Activated CD4-positive, alpha-beta memory T cell treated with anti-CD3 and anti-CD28 coated beads for 36 hours (primary cell): ENCODE measurements at regions not wholly inside any gene's neighbourhood (a gene's known extent, or its start where the extent isn't known, plus 50 kb on each side); places are given as distances from the start of the nearest gene placed in this dataset.

Experiments used
- CTCF ChIA-PET: fragments of 350-600 bp; sonication (Branson Sonifier 250); formaldehyde crosslinking; loops from one replicate; lab custom pipeline; 2021; ENCODE audit warnings: antibody characterized with exemption, inconsistent platforms; lab: Charles Lee
- POLR2A ChIA-PET: fragments of 350-600 bp; sonication (Branson Sonifier 250); formaldehyde crosslinking; loops from one replicate; lab custom pipeline; 2021; ENCODE audit warnings: antibody characterized with exemption; lab: Charles Lee
- DNase-seq: peaks from one replicate; pipeline ENCODE4 v3.0.0-alpha.2; 2020
- H3K27ac Mint-ChIP-seq: one replicate; pipeline ENCODE4 v1.8.0; 2021; ENCODE audit warnings: mixed read lengths
- H3K27me3 Mint-ChIP-seq: one replicate; pipeline ENCODE4 v1.8.0; 2021; ENCODE audit warnings: mixed read lengths
- H3K36me3 Mint-ChIP-seq: one replicate; pipeline ENCODE4 v1.8.0; 2021; ENCODE audit warnings: mixed read lengths
- H3K4me1 Mint-ChIP-seq: one replicate; pipeline ENCODE4 v1.8.0; 2021; ENCODE audit warnings: low read depth, mixed read lengths
- H3K4me3 Mint-ChIP-seq: one replicate; pipeline ENCODE4 v1.8.0; 2021; ENCODE audit warnings: mild to moderate bottlenecking, mixed read lengths
- H3K9me3 Mint-ChIP-seq: one replicate; pipeline ENCODE4 v1.8.0; 2021; ENCODE audit warnings: mixed read lengths
- intact Hi-C: fragments of 100-400 bp; cut with micrococcal nuclease; formaldehyde crosslinking; loops from one replicate; pipeline ENCODE4 v1.15.1; 2023

DNA sequence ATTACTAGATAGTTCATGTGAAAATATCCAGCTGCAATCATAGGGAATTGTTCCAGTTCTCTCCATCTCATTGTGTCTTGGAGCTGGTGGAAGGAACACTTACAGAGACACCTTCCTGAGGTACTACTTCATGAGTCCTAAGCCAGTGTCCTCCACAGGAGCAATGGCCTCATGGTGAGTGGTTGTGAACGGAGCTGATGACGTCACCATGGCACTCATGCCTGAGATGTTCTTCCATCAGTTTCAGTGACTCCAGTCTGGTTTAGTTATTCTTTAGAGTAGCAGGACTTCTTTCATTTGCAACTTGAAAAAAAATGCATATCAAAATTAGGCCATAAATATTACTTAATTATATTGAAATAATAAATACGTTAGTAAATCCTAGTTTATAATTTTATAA lies 418.6 kb downstream of the ZNF521 start:
- H3K27me3 Mint-ChIP-seq = no peaks in the 10 kb centered on the region
- H3K27ac Mint-ChIP-seq = no peak overlapping the region
- intact Hi-C loops = no loop called here
- no peaks in the 10 kb centered on the region for H3K9me3 Mint-ChIP-seq
- ChIA-PET CTCF (no interaction called here), POLR2A (no interaction called here)
- H3K36me3 Mint-ChIP-seq = no peaks in the 10 kb centered on the region
- H3K4me3 Mint-ChIP-seq = no peak overlapping the region
- DNase-seq = no peak
- no peaks in the 10 kb centered on the region for H3K4me1 Mint-ChIP-seq

DNA sequence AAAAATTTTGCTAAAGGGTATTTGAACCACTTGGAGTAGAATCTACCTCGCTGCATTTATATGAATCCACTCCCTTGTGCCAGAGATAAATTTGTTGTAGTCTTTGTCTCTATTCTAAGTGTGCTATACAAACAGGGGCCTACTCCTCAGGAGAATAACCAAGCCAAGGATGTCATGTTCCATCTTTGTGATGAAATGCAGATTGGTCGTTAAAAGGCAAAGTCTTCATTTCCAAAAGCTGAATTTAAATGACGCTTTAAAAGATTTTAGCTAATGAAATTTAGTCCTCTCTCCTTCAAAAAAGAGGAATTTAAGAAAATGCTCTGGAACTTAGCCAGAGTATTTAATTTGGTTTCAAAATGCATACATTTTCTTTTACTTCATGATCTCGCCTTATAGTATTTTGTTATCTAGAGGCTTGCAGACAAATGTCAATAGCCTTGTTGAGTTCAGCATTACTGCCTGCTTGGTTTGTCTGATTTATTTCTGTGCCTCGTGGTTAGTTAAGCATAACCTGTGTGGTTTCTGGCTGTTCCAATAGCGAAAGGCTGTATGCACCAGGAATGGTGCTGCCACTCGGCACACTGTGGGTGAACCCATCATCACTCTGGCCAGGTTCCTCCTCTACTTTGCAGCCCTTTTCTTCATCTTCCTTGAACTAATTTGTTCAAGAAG lies 417.6 kb downstream of the ZNF521 start:
- ChIA-PET CTCF (no interaction called here), POLR2A (no interaction called here)
- no peak for DNase-seq

DNA sequence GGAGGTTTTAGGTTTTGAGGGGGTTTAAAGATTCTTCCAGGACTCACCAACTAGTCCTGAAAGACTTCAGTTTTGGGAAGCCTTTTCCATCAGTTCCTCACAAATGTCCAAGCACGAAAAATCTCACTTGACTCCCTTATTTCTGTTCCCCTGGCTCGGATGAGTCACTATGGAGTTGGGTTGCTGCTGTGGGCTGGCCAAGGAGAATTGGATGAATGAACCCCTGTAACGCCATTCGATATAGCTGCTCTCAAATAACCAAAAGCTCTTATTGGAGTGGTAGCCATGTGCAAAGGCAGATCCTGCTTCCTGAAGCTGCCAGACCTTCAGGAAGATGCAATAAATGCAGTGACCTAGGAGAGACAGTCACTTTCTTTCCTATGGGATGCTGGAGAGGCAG lies 417.0 kb downstream of the ZNF521 start:
- Mint-ChIP-seq H3K27ac (no peak overlapping the region), H3K27me3 (no peaks in the 10 kb centered on the region), H3K4me3 (no peak overlapping the region), H3K9me3 (no peaks in the 10 kb centered on the region), H3K4me1 (no peaks in the 10 kb centered on the region), H3K36me3 (no peaks in the 10 kb centered on the region)
- no peak for DNase-seq
- intact Hi-C loops = no loop called here
- ChIA-PET CTCF (no interaction called here), POLR2A (no interaction called here)

More for the DNA sequence above, 417.6 kb downstream of the ZNF521 start:
- no peaks in the 10 kb centered on the region for H3K36me3 Mint-ChIP-seq
- no peak overlapping the region for H3K27ac Mint-ChIP-seq
- no peaks in the 10 kb centered on the region for H3K27me3 Mint-ChIP-seq
- H3K9me3 Mint-ChIP-seq = no peaks in the 10 kb centered on the region
- intact Hi-C loops = no loop called here
- H3K4me3 Mint-ChIP-seq = no peak overlapping the region
- no peaks in the 10 kb centered on the region for H3K4me1 Mint-ChIP-seq

DNA sequence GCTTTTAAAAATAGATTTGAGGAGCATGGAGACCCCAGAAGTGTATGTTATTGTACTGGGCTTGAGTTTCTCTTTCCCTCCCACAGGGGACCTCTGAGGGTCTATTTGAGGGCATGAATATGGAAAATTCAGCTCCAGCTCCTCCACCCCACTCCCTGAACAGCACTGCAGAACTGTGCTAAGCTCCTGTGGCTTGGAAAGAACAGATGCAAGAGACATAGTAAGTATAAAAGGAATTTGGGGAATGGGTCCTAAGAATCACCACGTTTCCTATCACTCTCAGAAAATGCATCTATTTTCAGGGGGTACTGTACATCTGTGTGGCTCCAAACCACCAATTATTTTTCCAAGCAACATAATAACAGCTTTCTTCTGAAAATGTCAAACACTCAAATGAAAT lies 416.1 kb downstream of the ZNF521 start:
- H3K4me1 Mint-ChIP-seq = no peaks in the 10 kb centered on the region
- ChIA-PET POLR2A (no interaction called here), CTCF (no interaction called here)
- intact Hi-C loops = no loop called here
- no peak for DNase-seq
- no peak overlapping the region for H3K4me3 Mint-ChIP-seq
- H3K36me3 Mint-ChIP-seq = no peaks in the 10 kb centered on the region
- H3K27me3 Mint-ChIP-seq = no peaks in the 10 kb centered on the region
- H3K9me3 Mint-ChIP-seq = no peaks in the 10 kb centered on the region
- no peak overlapping the region for H3K27ac Mint-ChIP-seq

- Mint-ChIP-seq H3K4me3 (no peak overlapping the region), H3K27ac (no peak overlapping the region), H3K36me3 (no peaks in the 10 kb centered on the region), H3K9me3 (no peaks in the 10 kb centered on the region), H3K27me3 (no peaks in the 10 kb centered on the region), H3K4me1 (no peaks in the 10 kb centered on the region)
- CTCF ChIA-PET = no interaction called here
- POLR2A ChIA-PET = no interaction called here
- DNase-seq = no peak
- intact Hi-C loops = no loop called here
Measured at GRCh38 chr18:24936691-24937090, 415.3 kb downstream of the ZNF521 start.

DNA sequence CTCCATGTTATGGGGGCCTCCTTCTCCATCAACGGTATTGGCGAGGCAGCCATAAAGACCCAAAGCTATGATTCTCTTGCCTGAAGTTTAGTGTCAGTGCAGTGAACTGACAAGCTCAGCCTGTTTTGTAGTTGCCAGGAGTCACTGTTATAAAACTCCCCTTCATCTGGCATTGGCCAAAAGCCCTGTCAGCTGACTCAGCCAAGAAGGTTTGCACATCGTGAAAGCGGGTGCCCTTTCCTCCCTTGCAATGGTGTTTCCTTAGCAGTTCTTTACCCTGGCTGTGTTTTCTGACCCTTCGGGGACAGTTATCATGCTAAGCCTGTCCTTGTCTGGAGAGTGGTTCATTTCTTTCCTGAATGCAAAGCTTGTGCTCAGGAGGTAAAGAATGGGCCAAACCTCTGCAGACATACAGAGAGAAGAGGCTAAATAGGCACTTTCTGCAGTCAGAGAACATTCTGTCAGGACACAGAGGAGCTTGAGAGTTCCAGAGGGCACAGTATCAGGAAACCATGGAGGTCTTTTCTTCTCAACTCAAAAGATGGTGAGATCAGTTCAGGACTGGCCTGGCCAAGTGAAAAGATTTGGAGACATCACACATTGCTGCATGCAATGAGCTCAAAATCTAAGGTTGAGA lies 414.2 kb downstream of the ZNF521 start:
- ChIA-PET CTCF (no interaction called here), POLR2A (no interaction called here)
- Mint-ChIP-seq H3K27ac (no peak overlapping the region), H3K36me3 (no peaks in the 10 kb centered on the region), H3K4me3 (no peak overlapping the region), H3K4me1 (no peaks in the 10 kb centered on the region), H3K27me3 (no peaks in the 10 kb centered on the region), H3K9me3 (no peaks in the 10 kb centered on the region)
- no peak for DNase-seq
- intact Hi-C loops = no loop called here

DNA sequence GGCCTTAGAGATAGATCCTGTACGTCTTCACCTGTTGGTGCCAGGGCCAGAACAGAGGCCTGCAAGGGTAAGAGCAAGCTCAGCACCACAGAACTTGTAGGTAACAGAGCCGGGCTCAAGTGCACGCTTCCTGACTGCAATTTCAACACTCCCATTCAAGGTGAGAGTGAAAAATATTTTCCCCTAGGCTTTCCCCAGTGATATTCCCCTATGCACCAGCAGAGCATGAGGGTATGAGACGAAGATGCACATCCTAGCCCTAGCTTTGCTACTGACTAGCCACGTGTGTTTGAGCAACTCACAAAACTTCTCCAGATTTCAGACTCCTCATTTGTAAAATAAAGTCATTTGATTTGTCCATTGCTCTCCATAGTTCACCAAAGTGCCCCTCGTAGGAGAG lies 411.6 kb downstream of the ZNF521 start:
- no peak for DNase-seq
- ChIA-PET CTCF (no interaction called here), POLR2A (no interaction called here)
- intact Hi-C loops = no loop called here
- H3K9me3 Mint-ChIP-seq = no peaks in the 10 kb centered on the region
- no peak overlapping the region for H3K4me3 Mint-ChIP-seq
- H3K36me3 Mint-ChIP-seq = no peaks in the 10 kb centered on the region
- no peak overlapping the region for H3K27ac Mint-ChIP-seq
- no peaks in the 10 kb centered on the region for H3K27me3 Mint-ChIP-seq
- no peaks in the 10 kb centered on the region for H3K4me1 Mint-ChIP-seq

GRCh38 chr18:24941174-24941951 lies 410.6 kb downstream of the ZNF521 start:
- ChIA-PET POLR2A (no interaction called here), CTCF (no interaction called here)
- DNase-seq = no peak
- H3K4me3 Mint-ChIP-seq = no peak overlapping the region
- intact Hi-C loops = no loop called here
- H3K9me3 Mint-ChIP-seq = no peaks in the 10 kb centered on the region
- H3K36me3 Mint-ChIP-seq = no peaks in the 10 kb centered on the region
- no peaks in the 10 kb centered on the region for H3K27me3 Mint-ChIP-seq
- no peaks in the 10 kb centered on the region for H3K4me1 Mint-ChIP-seq
- no peak overlapping the region for H3K27ac Mint-ChIP-seq

GRCh38 chr18:24942144-24942543 lies 409.8 kb downstream of the ZNF521 start:
- POLR2A ChIA-PET = no interaction called here
- Mint-ChIP-seq H3K36me3 (no peaks in the 10 kb centered on the region), H3K4me1 (no peaks in the 10 kb centered on the region), H3K27ac (no peak overlapping the region), H3K9me3 (no peaks in the 10 kb centered on the region), H3K27me3 (no peaks in the 10 kb centered on the region), H3K4me3 (no peak overlapping the region)
- CTCF ChIA-PET = no interaction called here
- no peak for DNase-seq
- intact Hi-C loops = no loop called here

GRCh38 chr18:24947521-24948305 lies 404.3 kb downstream of the ZNF521 start:
- intact Hi-C loops = no loop called here
- DNase-seq = no peak
- Mint-ChIP-seq H3K4me1 (no peaks in the 10 kb centered on the region), H3K4me3 (no peak overlapping the region), H3K36me3 (no peaks in the 10 kb centered on the region), H3K27ac (no peak overlapping the region), H3K9me3 (no peaks in the 10 kb centered on the region), H3K27me3 (no peaks in the 10 kb centered on the region)
- POLR2A ChIA-PET = no interaction called here
- CTCF ChIA-PET = no interaction called here

- intact Hi-C loops = no loop called here
- Mint-ChIP-seq H3K36me3 (no peaks in the 10 kb centered on the region), H3K27me3 (no peaks in the 10 kb centered on the region), H3K4me3 (no peak overlapping the region), H3K4me1 (no peaks in the 10 kb centered on the region), H3K9me3 (no peaks in the 10 kb centered on the region), H3K27ac (no peak overlapping the region)
- ChIA-PET POLR2A (no interaction called here), CTCF (no interaction called here)
- DNase-seq = no peak
Measured at GRCh38 chr18:24949908-24950307, 402.1 kb downstream of the ZNF521 start.

DNA sequence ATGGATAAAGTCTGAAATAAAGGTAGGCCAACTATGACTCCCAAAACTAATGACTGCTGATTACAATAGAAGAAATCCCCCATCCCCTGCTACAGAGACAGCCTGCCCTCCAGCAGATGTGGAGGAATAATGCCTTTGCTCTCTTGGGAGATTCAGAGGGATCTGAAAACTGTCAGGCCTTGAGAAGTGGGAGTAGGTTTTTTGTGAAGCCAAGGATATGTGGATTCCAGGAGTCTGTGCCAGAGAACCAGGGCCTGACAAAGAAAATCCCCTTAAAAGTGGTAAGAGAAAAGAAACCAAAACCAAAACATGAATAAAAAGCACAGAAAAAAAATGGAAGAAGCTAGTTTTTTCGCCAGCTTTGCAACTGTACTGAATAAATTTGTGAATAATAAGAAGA lies 397.6 kb downstream of the ZNF521 start:
- H3K36me3 Mint-ChIP-seq = no peaks in the 10 kb centered on the region
- intact Hi-C loops = no loop called here
- POLR2A ChIA-PET = no interaction called here
- no peak overlapping the region for H3K4me3 Mint-ChIP-seq
- no peaks in the 10 kb centered on the region for H3K4me1 Mint-ChIP-seq
- no peak for DNase-seq
- CTCF ChIA-PET = no interaction called here
- no peak overlapping the region for H3K27ac Mint-ChIP-seq
- no peaks in the 10 kb centered on the region for H3K9me3 Mint-ChIP-seq
- H3K27me3 Mint-ChIP-seq = no peaks in the 10 kb centered on the region
